Lung microvascular endothelial cell (primary cell): ENCODE measurements at regions not wholly inside any gene's neighbourhood (a gene's known extent, or its start where the extent isn't known, plus 50 kb on each side); places are given as distances from the start of the nearest gene placed in this dataset.

ENCODE experiments used
- DNase-seq, 2 donors: peaks; one replicate each; pipeline versions ENCODE4 v3.0.0 to v3.0.0-alpha.2; 2010; ENCODE audit warnings: low read depth in 2 of 2

DNA sequence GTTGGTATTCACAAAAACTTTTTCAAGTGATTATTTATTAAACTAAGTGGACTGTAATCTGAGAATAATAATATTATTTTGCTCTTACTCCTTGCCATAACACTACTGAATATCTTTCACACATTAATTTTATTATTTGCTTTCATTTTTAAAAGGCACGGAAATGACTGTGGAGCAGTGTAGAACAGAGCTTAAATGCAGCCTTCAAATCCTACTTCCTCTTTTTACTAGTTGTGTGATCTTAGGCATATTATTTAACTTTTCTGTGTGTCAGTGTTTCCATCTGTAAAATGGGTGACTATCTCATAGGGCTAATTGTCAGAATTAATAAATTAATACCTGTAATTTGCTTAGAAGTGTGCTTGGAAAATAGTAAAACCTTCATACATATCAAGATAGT is 55.5 kb upstream of the SLC8A1 start:
- no peak for DNase-seq

DNA sequence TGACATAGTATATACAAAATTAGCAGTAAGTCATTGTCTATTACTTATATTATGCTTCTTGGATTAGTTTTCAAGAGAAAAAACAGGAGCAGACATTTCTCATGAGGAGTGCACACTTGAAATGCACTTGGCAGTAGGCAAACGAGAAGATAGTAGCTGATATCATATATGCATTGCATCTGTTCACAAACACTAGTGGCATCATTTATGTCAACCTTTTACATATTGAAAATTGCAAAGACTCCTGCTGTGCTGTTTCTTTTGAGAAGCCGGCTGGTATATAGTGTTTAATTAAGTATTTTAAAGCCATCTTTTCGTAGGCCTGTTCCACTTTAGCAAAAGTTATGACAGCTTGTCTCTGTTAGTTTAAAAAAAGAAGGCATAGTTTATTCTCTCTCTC is 58.4 kb upstream of the SLC8A1 start:
- DNase-seq = no peak

DNA sequence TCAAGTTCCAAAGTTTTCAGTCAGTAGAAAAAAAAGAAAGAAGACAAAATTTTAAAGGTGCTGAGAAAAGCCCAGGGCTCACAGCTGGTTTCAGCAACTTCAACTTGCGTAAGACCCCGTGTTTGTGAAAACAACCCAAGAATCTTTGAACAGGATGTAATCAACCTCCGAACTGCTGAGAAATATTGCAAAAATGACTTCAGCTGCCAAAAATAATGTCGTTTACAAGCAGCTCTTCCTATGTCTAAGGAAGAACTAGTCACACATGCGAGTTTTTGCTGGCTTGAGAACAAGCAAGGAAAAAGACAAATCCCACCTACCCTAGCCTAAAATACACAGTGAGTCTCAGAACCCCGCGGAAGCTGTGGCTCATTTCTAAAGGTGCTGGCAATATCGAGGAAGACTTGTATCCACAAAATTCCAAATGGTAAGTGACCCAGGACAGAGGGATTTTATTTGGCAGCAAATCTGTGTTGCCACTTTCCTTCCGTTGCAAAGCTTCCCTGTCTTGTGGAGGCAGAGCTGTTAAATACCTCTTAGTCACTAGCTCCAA is 59.8 kb upstream of the SLC8A1 start:
- DNase-seq = peak in 1 of 2 donors; percentile 76

DNA sequence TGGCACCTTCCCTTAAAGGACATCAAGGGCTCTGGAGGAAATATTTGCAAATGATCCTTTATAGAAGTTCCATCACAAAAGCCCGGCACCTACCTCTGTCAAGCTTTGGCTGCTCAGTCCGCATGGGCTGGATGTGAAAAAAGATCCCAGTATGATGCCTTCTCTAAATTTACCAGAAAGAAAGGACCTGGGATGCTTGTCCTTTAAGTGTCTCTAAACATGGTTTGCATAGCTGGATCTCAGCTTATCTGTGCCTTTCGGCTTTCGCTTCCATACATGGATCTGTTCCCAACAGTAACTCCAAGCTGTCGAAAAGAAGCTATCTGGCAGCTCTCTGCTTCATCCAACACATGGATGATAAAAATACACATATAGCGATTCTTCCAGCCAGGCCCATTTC is 60.4 kb upstream of the SLC8A1 start:
- peak in 1 of 2 donors; percentile 8 for DNase-seq

DNA sequence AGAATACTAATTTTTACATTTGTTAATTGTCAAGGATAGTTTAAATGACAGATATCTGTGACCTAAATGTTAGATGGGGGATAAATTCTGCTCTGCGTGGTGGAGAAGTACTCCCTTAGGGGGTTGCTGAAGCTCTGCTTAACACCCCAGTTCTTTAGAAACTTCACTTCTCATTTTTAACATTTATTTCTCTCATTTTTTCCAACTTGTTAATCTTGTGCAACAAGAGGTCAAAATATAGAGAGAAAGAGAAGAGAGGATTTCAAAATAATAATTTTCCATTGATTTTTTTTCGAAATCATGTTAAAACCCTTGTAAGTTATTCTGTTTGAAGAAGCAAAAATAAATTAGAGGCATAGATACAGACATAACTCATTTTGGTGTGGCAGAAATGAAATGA is 61.3 kb upstream of the SLC8A1 start:
- no peak for DNase-seq

DNA sequence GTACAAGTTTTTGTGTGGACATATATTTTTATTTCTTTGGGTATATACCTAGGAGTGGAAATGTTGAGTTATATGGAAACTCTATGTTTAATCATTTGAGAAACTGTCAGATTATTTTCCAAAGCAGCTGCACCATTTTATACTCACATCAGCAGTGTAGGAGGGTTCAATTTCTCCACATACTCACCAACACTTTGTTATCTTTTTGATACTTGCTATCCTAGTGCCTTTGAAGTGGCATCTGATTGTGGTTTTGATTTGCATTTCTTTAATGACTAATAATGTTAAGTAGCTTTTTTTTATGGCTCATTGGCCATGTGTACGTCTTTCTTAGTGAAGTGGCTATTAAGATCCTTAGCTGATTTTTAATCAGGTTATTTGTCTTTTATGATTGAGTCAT is 64.7 kb upstream of the SLC8A1 start:
- no peak for DNase-seq

DNA sequence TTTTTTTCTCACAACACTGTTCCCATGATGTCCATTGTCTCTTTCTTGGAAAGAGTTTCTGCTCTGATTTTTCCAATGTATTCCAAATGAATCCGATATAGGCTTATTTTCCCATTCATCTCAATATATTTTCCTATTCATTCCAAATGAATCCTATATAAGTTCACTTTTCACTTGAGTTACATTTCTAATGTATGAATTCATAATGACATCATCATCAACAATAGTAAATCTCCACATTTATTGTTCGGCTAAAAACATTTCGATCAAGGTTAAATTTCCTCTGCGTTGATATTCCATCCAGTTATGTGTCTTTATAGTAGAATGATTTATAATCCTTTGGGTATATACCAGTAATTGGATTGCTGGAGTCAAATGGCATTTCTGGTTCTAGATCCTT is 76.7 kb upstream of the SLC8A1 start:
- DNase-seq = no peak

DNA sequence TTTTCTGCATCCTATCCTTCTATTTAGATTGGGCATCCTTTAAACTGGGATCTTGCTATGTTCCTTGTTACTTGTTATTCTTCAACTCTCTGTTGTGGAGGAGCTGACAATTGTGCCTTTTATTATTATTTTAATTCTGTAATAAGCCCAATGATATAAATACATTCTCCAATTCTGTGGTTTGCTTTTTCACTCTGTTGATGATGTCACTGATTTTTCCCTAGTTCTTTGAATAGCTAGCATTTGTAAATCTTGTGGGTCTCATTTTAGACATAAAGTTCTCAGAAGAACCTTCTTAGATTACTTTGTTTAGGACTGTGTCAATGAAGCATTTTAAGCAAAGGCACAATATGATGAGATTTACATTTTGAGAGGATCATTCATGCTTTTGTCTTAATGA is 79.5 kb upstream of the SLC8A1 start:
- DNase-seq = no peak

DNA sequence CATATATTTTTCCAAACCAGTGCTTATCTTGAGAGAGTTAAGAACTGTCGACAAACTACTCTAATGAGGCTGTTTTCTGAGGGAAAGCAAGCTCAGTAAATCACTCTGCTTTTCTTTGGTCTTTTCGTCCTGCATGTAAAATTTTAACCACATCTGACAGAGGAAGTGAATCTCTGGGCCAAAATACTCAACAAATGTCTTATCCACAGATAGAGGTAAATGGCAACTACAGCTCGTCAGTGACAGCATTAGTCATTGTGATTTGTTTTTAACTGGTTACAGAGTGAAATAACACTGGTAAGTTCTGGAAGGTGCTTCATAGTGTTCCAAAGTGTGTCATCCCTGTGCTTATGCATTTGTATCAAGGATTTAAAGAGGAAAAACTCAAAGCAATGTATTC is 82.6 kb upstream of the SLC8A1 start:
- DNase-seq = no peak

DNA sequence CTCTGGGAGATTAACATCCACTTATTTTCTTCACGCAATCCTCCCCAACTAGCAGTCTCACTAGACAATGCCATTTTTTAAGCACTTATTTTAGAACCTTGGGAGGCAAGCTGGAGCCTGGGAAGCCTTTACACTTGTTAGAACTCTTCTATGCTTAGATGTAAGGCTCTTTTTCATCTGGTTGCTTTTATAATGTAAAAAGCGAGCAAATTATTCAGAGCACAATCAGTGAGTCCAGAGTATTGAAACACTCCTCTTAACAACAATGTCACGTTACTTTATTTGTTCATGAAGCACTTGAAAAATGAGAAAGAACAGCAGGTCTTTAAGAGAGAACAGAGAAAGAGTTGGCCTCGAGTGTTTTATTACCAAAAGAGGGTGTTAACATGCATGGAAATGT is 84.1 kb upstream of the SLC8A1 start:
- DNase-seq = no peak

DNA sequence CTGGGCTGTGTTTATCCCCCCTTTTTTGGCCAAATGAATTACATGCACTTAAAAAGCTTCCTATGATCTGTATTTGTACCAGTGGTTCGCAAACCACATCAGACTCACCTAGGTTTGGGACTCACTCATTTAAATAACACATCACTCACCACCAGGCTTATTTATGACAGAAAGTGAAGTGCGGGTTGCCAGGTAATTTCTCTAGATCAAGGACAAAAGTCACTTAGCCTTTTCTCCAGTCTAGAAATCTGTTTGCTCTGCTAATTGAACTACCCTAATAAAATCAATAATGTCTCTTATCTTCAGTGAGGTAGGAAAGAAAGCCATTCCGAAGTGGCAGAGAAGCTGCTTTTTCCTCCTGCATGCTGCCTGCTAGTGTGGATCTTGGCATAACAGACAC is 88.1 kb upstream of the SLC8A1 start:
- no peak for DNase-seq

DNA sequence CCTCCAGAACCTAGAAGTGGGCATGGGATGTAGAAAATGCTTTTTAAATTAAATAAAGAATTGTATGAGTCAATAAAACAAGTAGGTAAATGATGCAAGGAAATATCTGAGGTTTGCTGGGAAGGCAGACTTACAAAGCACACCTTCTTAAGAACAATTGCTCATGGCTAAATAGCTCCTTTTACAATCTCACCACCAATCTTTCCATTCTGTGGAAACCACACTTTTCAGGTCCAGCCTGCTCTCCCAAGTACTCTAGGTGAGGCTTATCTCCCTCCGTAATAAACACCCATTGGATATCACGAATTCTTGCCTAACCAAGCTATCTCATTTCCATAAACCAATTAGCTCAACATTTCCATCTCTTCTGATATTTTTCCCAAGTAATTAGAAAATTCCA is 91.5 kb upstream of the SLC8A1 start:
- no peak for DNase-seq

DNA sequence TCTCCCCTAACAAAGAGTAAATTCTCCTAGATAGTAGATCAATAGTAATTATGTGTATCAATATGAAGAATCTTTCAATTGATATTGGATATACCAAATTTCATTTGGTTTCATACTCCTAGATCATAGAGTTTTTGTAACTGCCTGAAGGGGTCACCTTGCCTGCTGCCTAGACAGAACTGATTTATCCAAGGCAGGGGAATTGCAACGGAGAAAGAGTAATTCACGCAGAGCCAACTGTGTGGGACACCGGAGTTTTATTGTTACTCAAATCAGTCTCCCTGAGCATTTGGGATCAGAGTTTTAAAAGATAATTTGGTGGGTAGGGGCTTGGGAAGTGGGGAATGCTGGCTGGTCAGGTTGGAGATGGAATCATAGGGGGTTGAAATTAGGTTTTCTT is 92.2 kb upstream of the SLC8A1 start:
- no peak for DNase-seq

DNA sequence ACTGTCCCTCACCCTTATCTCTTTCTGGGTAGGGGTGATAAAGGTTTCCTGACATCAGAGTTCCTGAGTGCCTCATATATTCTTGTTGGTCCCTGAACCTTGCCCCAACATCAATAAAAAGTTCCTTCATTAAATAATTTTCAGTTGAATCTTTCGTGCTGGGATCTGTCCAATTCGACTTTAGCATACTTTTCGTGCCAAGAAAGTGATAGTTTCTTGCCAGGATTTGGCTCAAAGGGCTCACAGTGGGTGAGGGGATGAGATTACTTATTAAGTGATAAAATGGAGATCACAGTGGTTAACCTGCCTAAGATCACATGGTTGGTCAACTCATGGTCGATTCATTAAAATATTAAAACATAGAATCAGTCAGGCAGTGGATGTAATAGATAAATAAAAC is 93.8 kb upstream of the SLC8A1 start:
- no peak for DNase-seq

DNA sequence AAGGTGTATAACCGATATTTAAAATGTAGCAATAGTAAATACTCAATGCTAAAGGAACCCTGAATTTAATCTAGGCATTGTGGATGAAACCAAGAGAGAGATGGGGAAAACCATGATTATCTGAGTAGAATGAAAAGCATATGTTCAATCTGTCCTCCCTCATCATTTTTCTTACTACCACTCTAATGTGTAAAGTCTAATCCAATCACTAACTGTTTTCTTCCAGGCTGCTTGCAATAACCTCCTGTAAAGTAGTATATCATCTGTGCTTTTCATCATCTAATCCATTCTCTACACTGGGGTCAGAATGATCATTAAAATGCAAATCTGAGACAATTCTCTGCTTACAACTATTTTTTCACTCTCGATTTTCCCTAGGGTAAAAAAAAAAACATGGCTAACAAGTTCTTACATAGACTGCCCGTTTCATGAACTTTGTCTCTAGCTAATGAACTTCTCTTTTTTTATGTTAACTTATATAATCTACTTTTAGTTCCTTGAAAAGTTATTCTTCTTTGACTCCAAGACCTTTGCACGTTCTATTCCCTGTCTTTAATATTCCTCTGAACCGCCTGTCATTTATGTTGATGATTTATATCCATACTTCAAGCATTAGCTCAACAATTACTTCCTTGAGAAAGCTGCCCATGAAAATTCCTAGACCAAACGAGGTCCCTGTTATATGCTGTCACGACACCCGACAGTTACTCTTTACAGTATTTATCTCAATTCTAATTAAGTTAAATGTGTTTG is 94.7 kb upstream of the SLC8A1 start:
- DNase-seq = peak in 1 of 2 donors; percentile 6

DNA sequence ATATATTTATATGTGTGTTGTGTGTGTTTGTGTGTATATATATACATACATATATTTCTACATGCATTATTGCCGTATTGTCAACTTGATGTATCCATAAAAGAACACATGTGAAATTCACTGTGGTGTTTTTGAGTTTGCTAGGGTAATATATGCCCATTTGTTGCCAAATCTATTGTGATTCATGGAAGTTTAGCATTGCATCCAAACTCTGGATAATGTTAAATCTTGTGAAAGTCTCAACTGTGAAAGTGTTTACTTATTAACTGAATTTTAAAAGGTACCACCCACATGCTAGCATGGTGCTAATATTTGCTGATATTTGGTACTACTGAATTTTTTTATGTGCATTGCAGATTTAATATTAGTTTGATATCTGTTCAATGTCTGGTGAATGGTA is 96.6 kb upstream of the SLC8A1 start:
- DNase-seq = no peak

DNA sequence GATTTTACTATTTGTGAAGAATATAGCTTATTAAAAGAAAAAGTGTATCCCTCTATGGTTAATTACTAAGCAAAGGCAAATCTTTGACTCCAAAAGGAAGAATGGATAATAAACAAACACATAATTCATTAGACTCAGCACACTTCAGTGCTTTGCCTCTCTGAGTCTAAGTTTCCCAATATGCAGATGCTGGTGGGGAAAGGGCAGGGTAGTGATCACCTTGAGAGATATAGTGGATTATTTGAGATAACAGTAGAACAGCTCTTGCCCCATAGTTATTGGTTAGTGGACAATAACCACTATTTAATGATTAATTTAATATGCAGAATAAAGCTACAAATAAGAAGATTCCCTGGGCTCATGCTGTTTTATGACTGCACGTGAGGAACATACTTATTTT is 98.2 kb upstream of the SLC8A1 start:
- DNase-seq = no peak

DNA sequence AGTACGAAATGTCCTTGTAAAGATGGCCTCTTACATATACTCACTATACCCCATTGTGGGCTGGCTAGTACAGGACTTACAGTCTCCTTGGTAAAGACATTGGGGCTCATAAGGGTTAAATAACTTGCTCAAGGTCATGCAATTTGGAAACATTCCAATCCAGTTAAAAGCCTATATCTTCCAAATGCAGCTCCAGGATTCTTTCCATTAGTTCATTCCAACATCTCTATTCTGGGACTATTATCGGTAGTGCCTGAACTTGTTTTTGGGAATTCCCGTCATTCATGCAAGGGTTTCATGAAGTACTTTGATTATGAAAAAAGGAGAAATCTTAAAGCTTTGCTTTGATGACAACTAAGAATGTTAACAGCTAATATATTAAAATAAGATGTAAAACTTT is 99.2 kb upstream of the SLC8A1 start:
- no peak for DNase-seq

DNA sequence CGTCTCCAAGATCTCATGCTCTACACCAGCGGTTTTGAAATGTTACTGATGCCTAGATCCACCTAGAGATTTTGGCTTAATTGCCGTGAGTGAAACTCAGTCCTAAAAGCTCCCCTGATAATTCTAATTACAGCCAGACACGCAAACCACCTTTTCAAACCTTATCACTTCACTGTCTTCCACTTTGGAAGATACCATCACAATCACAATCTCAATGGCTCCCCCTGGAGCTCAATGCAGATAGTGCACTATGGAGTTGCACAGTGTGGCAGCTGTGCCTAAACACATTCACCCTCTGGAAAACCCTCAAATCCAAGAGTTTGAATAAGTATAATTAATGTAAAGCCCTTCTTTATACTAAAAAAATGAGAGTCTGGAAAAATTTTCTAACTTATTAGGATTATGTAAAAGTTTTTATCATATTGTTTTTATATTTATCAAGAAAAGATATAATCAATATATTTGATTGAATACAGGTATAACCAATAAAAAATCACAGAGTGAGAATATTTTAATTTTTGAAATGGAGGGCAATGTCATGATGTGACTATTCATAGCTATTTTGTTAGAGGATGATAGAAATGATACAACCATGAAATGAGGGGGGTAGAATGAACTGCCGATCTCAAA is 102.9 kb upstream of the SLC8A1 start:
- peak; percentile 60 to 62 for DNase-seq

DNA sequence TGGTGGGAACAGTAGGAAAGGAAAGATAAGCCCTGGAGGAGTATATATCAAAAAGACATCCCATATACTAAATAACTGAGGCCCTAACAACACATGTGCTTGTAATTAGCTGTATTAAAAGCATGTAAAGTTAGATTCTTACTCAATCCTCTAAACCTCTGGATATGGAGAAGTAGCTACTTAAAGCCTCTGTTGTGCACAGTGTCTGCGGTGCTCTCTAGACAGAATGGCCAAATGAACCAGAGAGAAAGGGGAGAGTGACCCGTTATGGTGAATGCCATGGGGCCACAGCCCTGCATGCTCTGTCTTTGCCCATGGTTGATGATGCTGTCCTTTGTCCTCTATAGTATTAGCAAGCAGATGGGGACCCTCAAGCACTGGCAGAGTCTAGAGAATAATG is 104.4 kb upstream of the SLC8A1 start:
- DNase-seq = no peak

DNA sequence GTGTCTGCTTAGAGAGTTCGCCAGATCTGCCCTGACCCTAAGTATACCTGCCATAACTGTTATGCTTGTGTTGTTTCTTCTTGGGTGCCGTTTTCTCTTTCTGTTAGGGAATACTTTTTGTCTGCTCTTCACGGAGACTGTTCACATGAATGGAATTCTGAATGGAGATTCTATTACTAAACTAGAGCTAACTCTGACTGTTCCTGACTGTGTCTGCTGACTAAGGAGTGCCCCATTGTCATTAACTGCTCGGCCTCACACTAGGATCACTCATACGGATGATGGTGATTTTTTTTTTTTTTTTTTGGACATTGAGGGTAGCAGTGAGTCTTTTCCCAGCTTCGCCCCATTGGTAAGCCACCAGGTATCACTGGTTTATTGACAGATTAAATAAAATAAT is 104.8 kb upstream of the SLC8A1 start:
- DNase-seq = no peak

DNA sequence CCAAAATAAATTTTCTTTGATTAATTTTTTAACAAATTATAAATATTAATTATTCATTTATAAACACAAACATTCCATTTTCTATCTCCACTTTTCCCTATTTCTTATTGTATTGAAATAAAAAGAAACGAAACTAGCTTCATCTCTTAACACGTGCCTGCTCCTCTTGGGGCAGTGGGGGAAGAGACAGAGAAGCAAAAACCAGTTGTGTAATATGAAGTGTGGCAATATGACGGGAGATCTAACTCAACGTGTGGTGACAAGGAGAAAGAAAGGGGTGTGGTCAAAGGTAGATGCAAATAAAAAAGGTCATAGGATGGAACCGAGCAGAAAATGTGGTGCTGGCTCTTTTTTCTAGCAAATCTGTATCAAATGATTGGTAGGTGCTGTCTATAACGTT is 106.9 kb upstream of the SLC8A1 start:
- no peak for DNase-seq

DNA sequence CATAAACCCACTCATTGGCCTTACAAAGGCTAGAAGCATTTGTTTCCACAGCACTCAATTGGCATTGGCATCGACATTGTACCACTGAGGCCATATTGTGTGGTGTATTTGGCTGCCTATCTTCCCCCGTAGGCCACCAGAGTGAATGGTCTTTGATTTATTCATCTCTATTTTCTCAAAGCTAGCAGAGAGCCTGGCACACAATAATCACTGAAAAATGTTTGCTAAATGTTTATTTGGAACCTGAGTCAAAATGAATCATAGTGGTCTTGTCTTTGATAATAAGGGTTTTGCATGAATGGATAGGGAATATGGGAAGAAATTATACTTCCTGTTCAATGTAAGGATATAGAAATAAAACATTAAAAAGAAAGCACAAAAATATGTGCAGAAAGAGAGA is 107.3 kb upstream of the SLC8A1 start:
- DNase-seq = no peak
